H9 (cell line): ENCODE measurements at regions not wholly inside any gene's neighbourhood (a gene's known extent, or its start where the extent isn't known, plus 50 kb on each side); places are given as distances from the start of the nearest gene placed in this dataset.
A peak's percentile ranks its signal among the peaks of the same experiment; 100 is the strongest.

ENCODE experiments used
- DNase-seq: peaks from one replicate; pipeline ENCODE4 v3.0.0-alpha.2; 2017
- H2AFZ ChIP-seq: one replicate; pipeline ENCODE4 v1.6.1; 2013; ENCODE audit warnings: mild to moderate bottlenecking, low read length, control low read depth, moderate library complexity
- H2AK5ac ChIP-seq: 2 replicates; pipeline ENCODE4 v1.6.1; 2013; ENCODE audit warnings: low read length, control low read depth, mixed read lengths; ENCODE audit not compliant: insufficient read length
- H2BK120ac ChIP-seq: one replicate; pipeline ENCODE4 v1.6.1; 2013; ENCODE audit warnings: low read depth, mild to moderate bottlenecking, low read length, control low read depth, inconsistent platforms; ENCODE audit not compliant: poor library complexity, severe bottlenecking
- H2BK12ac ChIP-seq: 2 replicates; pipeline ENCODE4 v1.6.1; 2013; ENCODE audit warnings: low read length, control low read depth, mixed read lengths, low read depth; ENCODE audit not compliant: insufficient read length
- H2BK15ac ChIP-seq: 2 replicates; pipeline ENCODE4 v1.6.1; 2013; ENCODE audit warnings: low read depth, low read length, control low read depth
- H2BK20ac ChIP-seq: one replicate; pipeline ENCODE4 v1.6.1; 2013; ENCODE audit warnings: low read depth, mild to moderate bottlenecking, low read length, control low read depth, inconsistent platforms; ENCODE audit not compliant: poor library complexity, severe bottlenecking
- H2BK5ac ChIP-seq: 2 replicates; pipeline ENCODE4 v1.6.1; 2013; ENCODE audit warnings: low read length, control low read depth, mixed read lengths; ENCODE audit not compliant: insufficient read length
- H3K14ac ChIP-seq: 2 replicates; pipeline ENCODE4 v1.6.1; 2013; ENCODE audit warnings: low read length, control low read depth; ENCODE audit not compliant: insufficient read depth
- H3K18ac ChIP-seq: 2 replicates; pipeline ENCODE4 v1.6.1; 2013; ENCODE audit warnings: low read depth, mild to moderate bottlenecking, mixed read lengths, low read length, control low read depth; ENCODE audit not compliant: insufficient read length
- H3K23ac ChIP-seq: 2 replicates; pipeline ENCODE4 v1.6.1; 2013; ENCODE audit warnings: low read length, control low read depth, mixed read lengths, low read depth; ENCODE audit not compliant: insufficient read length
- H3K23me2 ChIP-seq: 2 replicates; pipeline ENCODE4 v1.6.1; 2013; ENCODE audit warnings: low read depth, mild to moderate bottlenecking, mixed read lengths, low read length, control low read depth; ENCODE audit not compliant: insufficient read length, poor library complexity, severe bottlenecking
- H3K27ac ChIP-seq: 2 replicates; pipeline ENCODE4 v1.5.1; 2013; ENCODE audit warnings: low read length, control low read depth, mixed read lengths, low read depth; ENCODE audit not compliant: insufficient read length
- H3K27me3 ChIP-seq: 2 replicates; pipeline ENCODE4 v1.6.1; 2013; ENCODE audit warnings: low read length, control low read depth, inconsistent platforms; ENCODE audit not compliant: insufficient read depth
- H3K4ac ChIP-seq: 2 replicates; pipeline ENCODE4 v1.6.1; 2013; ENCODE audit warnings: low read depth, mild to moderate bottlenecking, control low read depth, inconsistent platforms, low read length, moderate library complexity
- H3K4me1 ChIP-seq: 2 replicates; pipeline ENCODE4 v1.6.1; 2013; ENCODE audit warnings: low read length, control low read depth, inconsistent platforms; ENCODE audit not compliant: insufficient read depth
- H3K4me2 ChIP-seq: 2 replicates; pipeline ENCODE4 v1.6.1; 2013; ENCODE audit warnings: low read length, control low read depth, mixed read lengths; ENCODE audit not compliant: insufficient read length, insufficient read depth
- H3K56ac ChIP-seq: 2 replicates; pipeline ENCODE4 v1.6.1; 2013; ENCODE audit warnings: low read depth, mild to moderate bottlenecking, mixed read lengths, low read length, control low read depth; ENCODE audit not compliant: insufficient read length
- H3K79me1 ChIP-seq: 2 replicates; pipeline ENCODE4 v1.6.1; 2013; ENCODE audit warnings: low read depth, mild to moderate bottlenecking, moderate library complexity, low read length, control low read depth, inconsistent platforms; ENCODE audit not compliant: insufficient read depth, poor library complexity, severe bottlenecking
- H3K79me2 ChIP-seq: 2 replicates; pipeline ENCODE4 v1.6.1; 2013; ENCODE audit warnings: low read length, control low read depth, inconsistent platforms; ENCODE audit not compliant: insufficient read depth
- H3K9ac ChIP-seq: 2 replicates; pipeline ENCODE4 v1.6.1; 2013; ENCODE audit warnings: low read length, control low read depth, mixed read lengths; ENCODE audit not compliant: insufficient read length; ENCODE audit errors: extremely low read depth
- H3K9me3 ChIP-seq: one replicate; pipeline ENCODE4 v1.6.1; 2013; ENCODE audit warnings: low read depth, low read length, inconsistent platforms; ENCODE audit not compliant: control insufficient read depth
- H3T11ph ChIP-seq: one replicate; pipeline ENCODE4 v1.6.1; 2013; ENCODE audit warnings: mild to moderate bottlenecking, low read length, control low read depth, inconsistent platforms
- H4K20me1 ChIP-seq: one replicate; pipeline ENCODE4 v1.6.1; 2013; ENCODE audit not compliant: control insufficient read depth, insufficient read length, insufficient read depth
- H4K5ac ChIP-seq: 2 replicates; pipeline ENCODE4 v1.6.1; 2013; ENCODE audit warnings: low read depth, mild to moderate bottlenecking, mixed read lengths, low read length, control low read depth; ENCODE audit not compliant: insufficient read length
- H4K8ac ChIP-seq: replicated peaks from 2 replicates; pipeline ENCODE4 v1.6.1; 2013; ENCODE audit warnings: low read length, control low read depth, mixed read lengths, low read depth; ENCODE audit not compliant: insufficient read length
- H4K91ac ChIP-seq: 2 replicates; pipeline ENCODE4 v1.6.1; 2013; ENCODE audit warnings: low read depth, mild to moderate bottlenecking, moderate library complexity, mixed read lengths, low read length, control low read depth; ENCODE audit not compliant: insufficient read length
- H3K27ac Mint-ChIP-seq, 3 experiments: 2 replicates in 2 of 3; 3 replicates in 1 of 3; pipeline ENCODE4 v1.8.0; 2020 to 2021; ENCODE audit warnings: mixed read lengths in 3 of 3, mild to moderate bottlenecking in 1 of 3, moderate library complexity in 1 of 3
- H3K27me3 Mint-ChIP-seq: 2 replicates; pipeline ENCODE4 v1.8.0; 2021; ENCODE audit warnings: low read depth, mild to moderate bottlenecking, moderate library complexity, mixed read lengths
- H3K36me3 Mint-ChIP-seq, 3 experiments: 2 replicates in 2 of 3; 3 replicates in 1 of 3; pipeline ENCODE4 v1.8.0; 2020 to 2021; ENCODE audit warnings: low read depth in 3 of 3, mixed read lengths in 3 of 3; ENCODE audit not compliant: insufficient read depth in 1 of 3
- H3K4me1 Mint-ChIP-seq, 2 experiments: 2 replicates each; pipeline ENCODE4 v1.8.0; 2020; ENCODE audit warnings: mixed read lengths in 2 of 2
- H3K4me3 Mint-ChIP-seq, 2 experiments: 2 replicates in 1 of 2; 3 replicates in 1 of 2; pipeline ENCODE4 v1.8.0; 2020 to 2021; ENCODE audit warnings: mild to moderate bottlenecking in 2 of 2, mixed read lengths in 2 of 2, moderate library complexity in 1 of 2
- H3K9me3 Mint-ChIP-seq, 2 experiments: 2 replicates in 1 of 2; 3 replicates in 1 of 2; pipeline ENCODE4 v1.8.0; 2020; ENCODE audit warnings: mild to moderate bottlenecking in 2 of 2, mixed read lengths in 2 of 2, moderate library complexity in 1 of 2
- WGBS: extraction: QIAGEN DNeasy Blood & Tissue Kit; methylation state at CpG from one replicate; pipeline ENCODE4 v1.1.7; 2013; ENCODE audit warnings: missing lambda C conversion rate, low lambda C conversion rate, mixed read lengths; ENCODE audit not compliant: insufficient read length; ENCODE audit errors: extremely low coverage; 5-methylcytosine and 5-hydroxymethylcytosine counted together
- TF ChIP-seq, protein P1 (sequence below): fragments of 200-600 bp; sonication (generic); conservative IDR thresholded peaks from 3 replicates; pipeline ENCODE4 v1.8.0; 2021; ENCODE audit warnings: antibody characterized with exemption, mild to moderate bottlenecking

DNA sequence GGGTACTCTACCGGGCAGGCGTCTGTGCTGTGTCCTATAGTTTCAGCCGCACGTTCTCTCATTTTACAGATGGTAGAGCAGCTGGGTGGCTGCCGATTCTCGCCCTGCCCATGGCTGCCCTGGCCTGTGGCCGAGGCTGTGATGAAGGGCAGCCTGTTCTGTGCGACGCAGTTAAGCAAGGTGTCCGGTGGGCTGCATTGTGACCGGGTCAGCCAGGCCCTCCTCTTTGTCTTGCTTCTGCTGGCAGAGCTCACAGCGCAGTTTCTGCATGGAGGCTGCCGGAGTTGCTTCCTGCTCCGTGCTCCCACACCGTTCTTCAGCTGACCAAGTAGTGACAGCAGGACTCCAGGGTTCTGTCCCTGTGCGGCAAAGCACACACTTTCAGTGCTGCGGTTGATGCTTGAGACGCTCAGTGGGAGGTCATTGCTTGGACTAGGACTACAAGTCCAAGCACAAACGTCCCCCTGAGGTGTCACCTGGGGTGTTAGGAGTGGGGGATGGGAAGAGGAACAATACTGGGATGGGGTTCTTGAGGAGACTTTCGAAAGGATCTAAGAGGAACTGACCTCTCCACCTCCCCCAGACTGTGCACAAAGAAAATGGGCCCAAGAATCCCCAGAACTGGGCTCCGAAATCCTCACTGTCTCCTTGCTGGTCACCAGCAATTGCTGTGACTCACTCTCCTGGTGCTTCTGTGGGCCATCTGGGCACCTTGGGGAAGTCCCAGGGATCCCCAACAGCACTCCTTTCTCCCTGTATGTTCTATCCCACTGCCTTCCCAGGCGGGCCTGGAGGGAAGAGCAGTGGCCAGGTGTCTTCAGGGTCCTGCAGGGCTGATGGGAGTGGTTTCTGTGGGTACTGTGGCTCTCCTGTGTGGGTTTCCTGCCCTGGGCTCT is 58.2 kb downstream of the GADD45G start:
- no peaks in the 10 kb centered on the region for H3K9me3 ChIP-seq
- H4K5ac ChIP-seq: no peak overlapping the region
- H2BK12ac ChIP-seq: no peak overlapping the region
- H2AK5ac ChIP-seq: no peak overlapping the region
- H2AFZ ChIP-seq: no peak overlapping the region
- no peaks in the 10 kb centered on the region for H4K20me1 ChIP-seq
- H3K4me1 Mint-ChIP-seq: peaks cover 35 to 46% of the 10 kb centered on the region in 2 experiments
- no peak overlapping the region for H3K23ac ChIP-seq
- no peaks in the 10 kb centered on the region for H3K79me2 ChIP-seq
- no peak overlapping the region for H3K56ac ChIP-seq
- TF ChIP-seq, protein P1, sequence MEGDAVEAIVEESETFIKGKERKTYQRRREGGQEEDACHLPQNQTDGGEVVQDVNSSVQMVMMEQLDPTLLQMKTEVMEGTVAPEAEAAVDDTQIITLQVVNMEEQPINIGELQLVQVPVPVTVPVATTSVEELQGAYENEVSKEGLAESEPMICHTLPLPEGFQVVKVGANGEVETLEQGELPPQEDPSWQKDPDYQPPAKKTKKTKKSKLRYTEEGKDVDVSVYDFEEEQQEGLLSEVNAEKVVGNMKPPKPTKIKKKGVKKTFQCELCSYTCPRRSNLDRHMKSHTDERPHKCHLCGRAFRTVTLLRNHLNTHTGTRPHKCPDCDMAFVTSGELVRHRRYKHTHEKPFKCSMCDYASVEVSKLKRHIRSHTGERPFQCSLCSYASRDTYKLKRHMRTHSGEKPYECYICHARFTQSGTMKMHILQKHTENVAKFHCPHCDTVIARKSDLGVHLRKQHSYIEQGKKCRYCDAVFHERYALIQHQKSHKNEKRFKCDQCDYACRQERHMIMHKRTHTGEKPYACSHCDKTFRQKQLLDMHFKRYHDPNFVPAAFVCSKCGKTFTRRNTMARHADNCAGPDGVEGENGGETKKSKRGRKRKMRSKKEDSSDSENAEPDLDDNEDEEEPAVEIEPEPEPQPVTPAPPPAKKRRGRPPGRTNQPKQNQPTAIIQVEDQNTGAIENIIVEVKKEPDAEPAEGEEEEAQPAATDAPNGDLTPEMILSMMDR: no peak
- no peak overlapping the region for H3K4me3 Mint-ChIP-seq
- H3K4me2 ChIP-seq: no peak overlapping the region
- H3K36me3 Mint-ChIP-seq: no peaks in the 10 kb centered on the region; a peak in 1 of 7 replicates
- H2BK20ac ChIP-seq: no peak overlapping the region
- no peak overlapping the region for H4K8ac ChIP-seq
- no peak overlapping the region for H3K14ac ChIP-seq
- H3K79me1 ChIP-seq: no peaks in the 10 kb centered on the region
- peak overlapping the region in 2 of 3 experiments; percentile 82 to 91; a peak in 3 of 7 replicates for H3K27ac Mint-ChIP-seq
- H3K27me3 Mint-ChIP-seq: peaks cover 8% of the 10 kb centered on the region
- no peak overlapping the region for H3K18ac ChIP-seq
- H3K9ac ChIP-seq: no peak overlapping the region
- no peak overlapping the region for H3K27ac ChIP-seq
- H3K4me1 ChIP-seq: peaks cover 13% of the 10 kb centered on the region; the same call in 1 of the 2 replicates
- H3K27me3 ChIP-seq: no peaks in the 10 kb centered on the region; the same call in 1 of the 2 replicates
- H3K9me3 Mint-ChIP-seq: no peaks in the 10 kb centered on the region
- no peak overlapping the region for H3K4ac ChIP-seq
- no peak overlapping the region for H2BK120ac ChIP-seq
- H2BK15ac ChIP-seq: no peak overlapping the region
- H3T11ph ChIP-seq: no peak overlapping the region
- H3K23me2 ChIP-seq: no peaks in the 10 kb centered on the region
- H2BK5ac ChIP-seq: no peak overlapping the region
- no peak for DNase-seq
- no peak overlapping the region for H4K91ac ChIP-seq
- no CpG with 5 or more reads among the region's 22 CpGs for WGBS
